Smooth muscle cell (in vitro differentiated cells): ENCODE measurements at regions not wholly inside any gene's neighbourhood (a gene's known extent, or its start where the extent isn't known, plus 50 kb on each side); places are given as distances from the start of the nearest gene placed in this dataset.

Source experiments
- DNase-seq: peaks from one replicate; lab custom pipeline; 2025; ENCODE audit not compliant: unreplicated experiment; lab: John Stamatoyannopoulos, UW
- H2AFZ ChIP-seq: fragments of 200-600 bp; sonication (generic); 2 replicates; pipeline ENCODE4 v1.6.0; 2016; ENCODE audit warnings: antibody characterized with exemption, low read depth, mild to moderate bottlenecking
- H3F3A ChIP-seq: fragments of 200-600 bp; sonication (generic); 2 replicates; pipeline ENCODE4 v1.6.0; 2017; ENCODE audit warnings: antibody characterized with exemption, low read depth
- H3K27ac ChIP-seq: fragments of 200-600 bp; sonication (generic); 2 replicates; pipeline ENCODE4 v1.5.1; 2016; ENCODE audit warnings: low read depth, mild to moderate bottlenecking
- H3K27me3 ChIP-seq: fragments of 200-600 bp; sonication (generic); 2 replicates; pipeline ENCODE4 v1.6.1; 2016; ENCODE audit warnings: low read depth, mild to moderate bottlenecking
- H3K36me3 ChIP-seq: fragments of 200-600 bp; sonication (generic); 2 replicates; pipeline ENCODE4 v1.5.1; 2016; ENCODE audit warnings: low read depth
- H3K4me1 ChIP-seq: fragments of 200-600 bp; sonication (generic); 2 replicates; pipeline ENCODE4 v1.5.1; 2016; ENCODE audit warnings: low read depth
- H3K4me2 ChIP-seq: fragments of 200-600 bp; sonication (generic); 2 replicates; pipeline ENCODE4 v1.6.0; 2016; ENCODE audit warnings: mild to moderate bottlenecking
- H3K4me3 ChIP-seq: fragments of 200-600 bp; sonication (generic); 2 replicates; pipeline ENCODE4 v1.5.1; 2016; ENCODE audit warnings: mild to moderate bottlenecking
- H3K79me2 ChIP-seq: fragments of 200-600 bp; sonication (generic); 2 replicates; pipeline ENCODE4 v1.6.0; 2016; ENCODE audit warnings: low read depth, mild to moderate bottlenecking
- H3K9ac ChIP-seq: fragments of 200-600 bp; sonication (generic); 2 replicates; pipeline ENCODE4 v1.6.0; 2016; ENCODE audit warnings: low read depth
- H3K9me3 ChIP-seq: fragments of 200-600 bp; sonication (generic); replicated peaks from 2 replicates; pipeline ENCODE4 v1.5.1; 2016; ENCODE audit warnings: low read depth
- H4K20me1 ChIP-seq: fragments of 200-600 bp; sonication (generic); 2 replicates; pipeline ENCODE4 v1.6.0; 2016; ENCODE audit warnings: low read depth
- CTCF ChIP-seq: fragments of 200-600 bp; sonication (generic); IDR thresholded peaks from 2 replicates; pipeline ENCODE4 v1.5.1; 2017; ENCODE audit warnings: borderline replicate concordance, mild to moderate bottlenecking, antibody characterized with exemption; ENCODE audit not compliant: insufficient read depth, poor library complexity, severe bottlenecking
- WGBS: methylation state at CpG from one replicate; pipeline ENCODE4 v1.1.7; 2016; ENCODE audit warnings: low lambda C conversion rate; 5-methylcytosine and 5-hydroxymethylcytosine counted together

- Histone ChIP-seq H3K27ac (no peak overlapping the region), H2AFZ (no peak overlapping the region)
- 83% methylated on average over 18 of the region's 18 CpGs for WGBS
Measured at GRCh38 chr15:88323976-88324740, 67.6 kb upstream of the NTRK3 start.

GRCh38 chr15:88323468-88323867, 66.9 kb upstream of the NTRK3 start:
- no peak for TF ChIP-seq CTCF

More at GRCh38 chr15:88323976-88324740, 67.6 kb upstream of the NTRK3 start:
- Histone ChIP-seq H3K4me3 (no peak overlapping the region), H3K36me3 (no peaks in the 10 kb centered on the region), H3K4me2 (no peak overlapping the region), H4K20me1 (no peaks in the 10 kb centered on the region), H3K4me1 (no peaks in the 10 kb centered on the region), H3K79me2 (no peaks in the 10 kb centered on the region), H3K9ac (no peak overlapping the region), H3K27me3 (no peaks in the 10 kb centered on the region), H3F3A (no peaks in the 10 kb centered on the region), H3K9me3 (no peaks in the 10 kb centered on the region)
- TF ChIP-seq CTCF: no peak
- DNase-seq: no peak

GRCh38 chr15:88322461-88322860, 65.9 kb upstream of the NTRK3 start:
- WGBS: 71% methylated on average over 3 of the region's 3 CpGs
- H3K4me1 ChIP-seq: no peaks in the 10 kb centered on the region
- no peak for TF ChIP-seq CTCF

More at GRCh38 chr15:88323468-88323867, 66.9 kb upstream of the NTRK3 start:
- H3K79me2 ChIP-seq: no peaks in the 10 kb centered on the region
- no peak overlapping the region for H3K4me3 ChIP-seq
- H3K27me3 ChIP-seq: no peaks in the 10 kb centered on the region
- no peak overlapping the region for H3K27ac ChIP-seq
- H4K20me1 ChIP-seq: no peaks in the 10 kb centered on the region
- H3F3A ChIP-seq: no peaks in the 10 kb centered on the region
- WGBS: 90% methylated on average over 8 of the region's 8 CpGs
- no peaks in the 10 kb centered on the region for H3K4me1 ChIP-seq
- H3K9ac ChIP-seq: no peak overlapping the region
- no peak overlapping the region for H3K4me2 ChIP-seq
- no peak overlapping the region for H2AFZ ChIP-seq
- H3K9me3 ChIP-seq: no peaks in the 10 kb centered on the region
- no peaks in the 10 kb centered on the region for H3K36me3 ChIP-seq
- DNase-seq: no peak

GRCh38 chr15:88321271-88321670, 64.7 kb upstream of the NTRK3 start:
- no peak overlapping the region for H3K4me3 ChIP-seq
- no peak for DNase-seq
- H3K9ac ChIP-seq: no peak overlapping the region
- H3K27ac ChIP-seq: no peak overlapping the region
- no peaks in the 10 kb centered on the region for H4K20me1 ChIP-seq
- no peaks in the 10 kb centered on the region for H3F3A ChIP-seq
- H3K4me2 ChIP-seq: no peak overlapping the region
- no peaks in the 10 kb centered on the region for H3K9me3 ChIP-seq
- H2AFZ ChIP-seq: no peak overlapping the region
- WGBS: 48% methylated on average over 3 of the region's 3 CpGs
- TF ChIP-seq CTCF: no peak
- no peaks in the 10 kb centered on the region for H3K36me3 ChIP-seq
- H3K4me1 ChIP-seq: no peaks in the 10 kb centered on the region
- H3K27me3 ChIP-seq: no peaks in the 10 kb centered on the region
- no peaks in the 10 kb centered on the region for H3K79me2 ChIP-seq

More at GRCh38 chr15:88322461-88322860, 65.9 kb upstream of the NTRK3 start:
- no peak overlapping the region for H2AFZ ChIP-seq
- no peak overlapping the region for H3K4me3 ChIP-seq
- H3K79me2 ChIP-seq: no peaks in the 10 kb centered on the region
- no peak overlapping the region for H3K9ac ChIP-seq
- no peak overlapping the region for H3K27ac ChIP-seq
- H3K4me2 ChIP-seq: no peak overlapping the region
- no peaks in the 10 kb centered on the region for H3K9me3 ChIP-seq
- no peaks in the 10 kb centered on the region for H3K27me3 ChIP-seq
- no peaks in the 10 kb centered on the region for H4K20me1 ChIP-seq
- no peaks in the 10 kb centered on the region for H3K36me3 ChIP-seq
- no peak for DNase-seq
- no peaks in the 10 kb centered on the region for H3F3A ChIP-seq
